Endothelial cell of umbilical vein (primary cell): ENCODE measurements at regions not wholly inside any gene's neighbourhood (a gene's known extent, or its start where the extent isn't known, plus 50 kb on each side); places are given as distances from the start of the nearest gene placed in this dataset.

ENCODE experiments used
- EZH2 ChIP-seq: IDR thresholded peaks from 2 replicates; pipeline ENCODE4 v1.6.1; 2012; ENCODE audit warnings: borderline replicate concordance, low read depth, mild to moderate bottlenecking, moderate library complexity, low read length, inconsistent platforms; ENCODE audit not compliant: severe bottlenecking
- GATA2 ChIP-seq: IDR thresholded peaks from 2 replicates; pipeline ENCODE4 v1.7.0; 2011; ENCODE audit warnings: low read depth, mild to moderate bottlenecking, moderate library complexity, mixed read lengths, low read length; ENCODE audit not compliant: insufficient read length, insufficient read depth
- JUN ChIP-seq: IDR thresholded peaks from 2 replicates; pipeline ENCODE4 v1.6.1; 2011; ENCODE audit warnings: borderline replicate concordance, low read depth; ENCODE audit not compliant: insufficient read length, insufficient read depth
- POLR2A ChIP-seq: IDR thresholded peaks from 2 replicates; pipeline ENCODE4 v1.6.1; 2012; ENCODE audit warnings: low read depth, mild to moderate bottlenecking, control low read depth, low read length
- POLR2AphosphoS5 ChIP-seq: IDR thresholded peaks from 2 replicates; pipeline ENCODE4 v1.6.1; 2012; ENCODE audit warnings: low read depth, mild to moderate bottlenecking, control low read depth, low read length, moderate library complexity; ENCODE audit not compliant: insufficient read depth
- TF ChIP-seq, protein P1 (sequence below), 2 donors: IDR thresholded peaks; 1 replicate in 1 of 2; 2 replicates in 1 of 2; pipeline ENCODE4 v1.5.1; 2011; ENCODE audit warnings: low read length in 2 of 2, mild to moderate bottlenecking in 2 of 2, moderate library complexity in 2 of 2, control low read depth in 1 of 2, inconsistent platforms in 1 of 2, low read depth in 1 of 2; ENCODE audit not compliant: insufficient read depth in 1 of 2; ENCODE audit errors: extremely low read depth in 1 of 2
- TF ChIP-seq, protein P2 (sequence below): IDR thresholded peaks from 2 replicates; pipeline ENCODE4 v1.6.1; 2011; ENCODE audit not compliant: insufficient read depth, insufficient read length

DNA sequence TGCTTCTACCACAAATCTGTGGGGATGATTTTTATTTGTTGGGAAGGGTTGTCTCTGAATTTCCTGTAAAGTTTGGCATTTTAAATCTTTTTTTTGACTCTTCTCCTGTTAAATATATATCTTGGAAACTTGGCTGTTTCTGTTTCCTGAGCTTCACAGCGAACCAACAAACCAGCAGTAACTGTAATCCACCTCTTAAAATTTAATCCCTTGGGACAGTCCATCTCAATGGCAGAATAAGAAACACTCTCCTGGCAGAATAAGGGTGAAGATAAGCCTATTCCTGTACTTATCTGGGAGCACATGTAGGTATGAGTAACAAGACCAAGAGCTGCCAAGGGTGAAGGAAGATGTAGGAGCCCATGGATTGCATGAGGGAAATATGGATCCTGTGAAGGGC is 73.1 kb upstream of the RPS23 start:
- TF ChIP-seq, protein P1, sequence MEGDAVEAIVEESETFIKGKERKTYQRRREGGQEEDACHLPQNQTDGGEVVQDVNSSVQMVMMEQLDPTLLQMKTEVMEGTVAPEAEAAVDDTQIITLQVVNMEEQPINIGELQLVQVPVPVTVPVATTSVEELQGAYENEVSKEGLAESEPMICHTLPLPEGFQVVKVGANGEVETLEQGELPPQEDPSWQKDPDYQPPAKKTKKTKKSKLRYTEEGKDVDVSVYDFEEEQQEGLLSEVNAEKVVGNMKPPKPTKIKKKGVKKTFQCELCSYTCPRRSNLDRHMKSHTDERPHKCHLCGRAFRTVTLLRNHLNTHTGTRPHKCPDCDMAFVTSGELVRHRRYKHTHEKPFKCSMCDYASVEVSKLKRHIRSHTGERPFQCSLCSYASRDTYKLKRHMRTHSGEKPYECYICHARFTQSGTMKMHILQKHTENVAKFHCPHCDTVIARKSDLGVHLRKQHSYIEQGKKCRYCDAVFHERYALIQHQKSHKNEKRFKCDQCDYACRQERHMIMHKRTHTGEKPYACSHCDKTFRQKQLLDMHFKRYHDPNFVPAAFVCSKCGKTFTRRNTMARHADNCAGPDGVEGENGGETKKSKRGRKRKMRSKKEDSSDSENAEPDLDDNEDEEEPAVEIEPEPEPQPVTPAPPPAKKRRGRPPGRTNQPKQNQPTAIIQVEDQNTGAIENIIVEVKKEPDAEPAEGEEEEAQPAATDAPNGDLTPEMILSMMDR (IDR thresholded peaks at IDR 0.05; ENCODE audit: extremely low read depth in 1 of 2, insufficient read depth in 1 of 2, low read depth in 1 of 2, low read length in 2 of 2) = no peak
- TF ChIP-seq, protein P2, sequence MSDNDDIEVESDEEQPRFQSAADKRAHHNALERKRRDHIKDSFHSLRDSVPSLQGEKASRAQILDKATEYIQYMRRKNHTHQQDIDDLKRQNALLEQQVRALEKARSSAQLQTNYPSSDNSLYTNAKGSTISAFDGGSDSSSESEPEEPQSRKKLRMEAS = no peak
- TF ChIP-seq POLR2AphosphoS5 (no peak), POLR2A (no peak), EZH2 (no peak), JUN (no peak), GATA2 (no peak)
